Duodenal mucosa (tissue), 2 donors: ENCODE measurements at regions not wholly inside any gene's neighbourhood (a gene's known extent, or its start where the extent isn't known, plus 50 kb on each side); places are given as distances from the start of the nearest gene placed in this dataset.
"Not testable (repeated sequence)": the region's sequence is repeated elsewhere in the genome, so short reads cannot be mapped to it uniquely, and the experiment has no call there.

ENCODE experiments used
- H3K27ac ChIP-seq: one replicate; pipeline ENCODE4 v1.7.0; 2013; ENCODE audit warnings: low read depth, low read length
- H3K27me3 ChIP-seq, 2 donors: one replicate each; pipeline ENCODE4 v1.7.0; 2013; ENCODE audit warnings: low read length in 2 of 2, control low read depth in 1 of 2; ENCODE audit not compliant: insufficient read depth in 2 of 2, control insufficient read depth in 1 of 2
- H3K36me3 ChIP-seq, 2 donors: one replicate each; pipeline ENCODE4 v1.7.0; 2013; ENCODE audit warnings: low read length in 2 of 2, control low read depth in 1 of 2; ENCODE audit not compliant: insufficient read depth in 2 of 2, control insufficient read depth in 1 of 2
- H3K4me1 ChIP-seq, 2 donors: one replicate each; pipeline ENCODE4 v1.7.0; 2013; ENCODE audit warnings: low read length in 2 of 2, control low read depth in 1 of 2; ENCODE audit not compliant: insufficient read depth in 2 of 2, control insufficient read depth in 1 of 2
- H3K4me3 ChIP-seq, 2 donors: one replicate each; pipeline ENCODE4 v1.7.0; 2013; ENCODE audit warnings: low read length in 2 of 2, low read depth in 1 of 2
- H3K9ac ChIP-seq, 2 donors: one replicate each; pipeline ENCODE4 v1.7.0; 2013; ENCODE audit warnings: low read length in 2 of 2, low read depth in 1 of 2
- H3K9me3 ChIP-seq, 2 donors: one replicate each; pipeline ENCODE4 v1.7.0; 2013; ENCODE audit warnings: low read length in 2 of 2, control low read depth in 1 of 2; ENCODE audit not compliant: control insufficient read depth in 1 of 2

DNA sequence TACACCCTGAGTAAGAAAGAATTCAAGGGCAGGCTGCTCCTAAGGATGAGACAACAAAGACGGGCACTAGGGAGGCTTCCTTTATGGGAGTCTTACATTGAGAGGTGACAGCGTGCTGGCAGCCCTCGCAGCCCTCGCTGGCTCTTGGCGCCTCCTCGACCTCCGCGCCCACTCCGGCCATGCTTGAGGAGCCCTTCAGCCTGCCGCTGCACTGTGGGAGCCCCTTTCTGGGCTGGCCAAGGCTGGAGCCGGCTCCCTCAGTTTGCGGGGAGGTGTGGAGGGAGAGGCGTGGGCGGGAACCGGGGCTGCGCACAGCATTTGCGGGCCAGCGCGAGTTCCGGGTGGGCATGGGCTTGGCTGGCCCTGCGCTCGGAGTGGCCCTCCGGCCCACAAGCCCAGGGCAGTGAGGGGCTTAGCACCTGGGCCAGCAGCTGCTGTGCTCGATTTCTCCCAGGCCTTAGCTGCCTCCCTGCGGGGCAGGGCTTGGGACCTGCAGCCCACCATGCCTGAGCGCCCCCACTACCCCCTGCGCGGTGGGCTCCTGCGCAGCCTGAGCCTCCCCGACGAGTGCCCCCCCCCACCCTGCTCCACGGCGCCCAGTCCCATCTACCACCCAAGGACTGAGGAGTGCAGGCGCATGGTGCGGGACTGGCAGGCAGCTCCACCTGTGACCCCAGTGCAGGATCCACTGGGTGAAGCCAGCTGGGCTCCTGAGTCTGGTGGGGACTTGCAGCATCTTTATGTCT, 75.3 kb downstream of the BARX1 start:
- not testable (repeated sequence) for H3K36me3 ChIP-seq, H3K27me3 ChIP-seq, H3K27ac ChIP-seq, H3K4me1 ChIP-seq, H3K9me3 ChIP-seq, H3K4me3 ChIP-seq, H3K9ac ChIP-seq

DNA sequence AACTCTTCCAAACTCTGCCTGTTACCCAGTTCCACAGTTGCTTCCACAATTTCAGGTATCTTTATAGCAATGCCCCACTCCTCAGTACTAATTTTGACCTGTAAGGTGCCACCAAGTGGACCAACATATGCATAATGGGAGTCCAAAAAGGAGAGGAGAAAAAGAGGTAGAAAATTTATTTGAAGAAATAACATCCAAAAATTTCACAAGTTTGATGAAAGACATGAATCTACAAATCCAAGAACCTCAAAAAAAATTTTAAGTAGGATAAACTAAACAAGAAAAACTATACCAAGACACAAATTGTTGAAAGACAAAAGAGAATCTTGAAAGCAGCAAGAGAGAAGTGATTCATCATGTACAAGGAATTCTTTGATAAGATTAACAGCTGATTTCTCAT, 79.8 kb downstream of the BARX1 start:
- no peaks in the 10 kb centered on the region for H3K36me3 ChIP-seq
- H3K27me3 ChIP-seq, result peaks cover 0 to 4% of the 10 kb centered on the region in 2 donors
- H3K4me3 ChIP-seq, result no peak overlapping the region
- peaks cover 15 to 22% of the 10 kb centered on the region in 2 donors for H3K9me3 ChIP-seq
- no peaks in the 10 kb centered on the region for H3K4me1 ChIP-seq
- H3K27ac ChIP-seq, result no peak overlapping the region
- no peak overlapping the region for H3K9ac ChIP-seq

DNA sequence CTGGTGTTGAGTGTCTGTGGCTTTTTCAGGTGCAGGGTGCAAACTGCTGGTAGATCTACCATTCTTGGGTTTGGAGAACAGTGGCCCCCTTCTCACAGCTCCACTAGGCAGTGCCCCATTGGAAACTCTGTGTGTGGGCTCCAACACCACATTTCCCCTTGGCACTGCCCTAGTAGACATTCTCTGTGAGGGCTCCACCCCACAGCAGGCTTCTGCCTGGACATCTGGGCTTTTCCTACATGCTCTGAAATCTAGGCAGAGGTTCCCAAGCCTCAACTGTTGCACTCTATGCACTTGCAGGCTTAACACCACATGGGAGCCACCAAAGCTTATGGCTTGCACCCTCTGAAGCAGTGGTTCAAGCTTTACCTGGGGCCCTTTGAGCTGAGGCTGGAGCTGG, 80.9 kb downstream of the BARX1 start:
- Histone ChIP-seq H3K4me1 (no peaks in the 10 kb centered on the region), H3K27ac (no peak overlapping the region), H3K27me3 (peaks cover 0 to 6% of the 10 kb centered on the region in 2 donors), H3K9me3 (peaks cover 15 to 22% of the 10 kb centered on the region in 2 donors), H3K36me3 (no peaks in the 10 kb centered on the region), H3K4me3 (no peak overlapping the region), H3K9ac (no peak overlapping the region)

DNA sequence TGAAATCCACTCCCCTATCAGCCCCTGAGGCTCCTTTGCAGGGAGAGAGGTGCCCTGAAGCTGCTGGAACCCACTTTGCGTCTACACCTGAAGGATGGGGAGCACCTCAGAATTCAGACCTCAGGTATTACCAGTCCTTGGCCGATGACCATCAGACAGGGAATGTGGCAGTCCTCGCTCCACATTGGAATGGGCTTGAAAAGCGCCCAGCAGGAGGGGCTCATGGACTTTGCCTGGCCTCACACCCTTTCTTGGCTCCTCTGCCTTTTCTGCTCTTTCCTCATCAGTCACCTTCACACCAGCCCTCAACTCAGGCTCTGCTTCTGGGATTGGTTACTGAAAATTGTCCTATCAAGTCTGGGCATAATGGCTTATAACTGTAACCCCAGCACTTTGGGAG, 83.9 kb downstream of the BARX1 start:
- Histone ChIP-seq H3K27me3 (peaks cover 0 to 6% of the 10 kb centered on the region in 2 donors), H3K27ac (no peak overlapping the region), H3K9me3 (peaks cover 15 to 22% of the 10 kb centered on the region in 2 donors), H3K4me1 (no peaks in the 10 kb centered on the region), H3K9ac (no peak overlapping the region), H3K36me3 (no peaks in the 10 kb centered on the region), H3K4me3 (no peak overlapping the region)

DNA sequence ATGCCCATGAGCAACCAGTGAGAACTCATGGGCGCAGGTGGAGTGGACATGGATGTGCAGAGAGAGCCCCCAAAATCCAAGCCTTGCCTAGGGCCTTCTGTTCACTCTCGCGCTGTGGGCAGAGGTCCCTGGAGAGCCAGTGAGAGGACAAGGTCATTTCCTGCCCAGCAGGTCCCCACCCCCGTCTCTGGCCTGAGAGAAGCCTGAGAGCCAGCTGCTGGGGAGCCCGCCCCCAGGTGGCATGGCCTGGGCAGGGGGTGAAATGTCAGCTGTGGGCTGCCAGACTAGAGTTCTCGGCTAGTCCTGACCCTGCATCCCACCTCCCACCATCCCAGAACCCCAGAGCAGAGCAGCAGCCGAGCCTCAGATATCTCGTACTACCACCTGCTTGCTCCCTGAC, 85.3 kb downstream of the BARX1 start:
- Histone ChIP-seq H3K27me3 (peaks cover 0 to 6% of the 10 kb centered on the region in 2 donors), H3K4me1 (no peaks in the 10 kb centered on the region), H3K27ac (no peak overlapping the region), H3K9me3 (peaks cover 9 to 14% of the 10 kb centered on the region in 2 donors), H3K9ac (no peak overlapping the region), H3K4me3 (no peak overlapping the region), H3K36me3 (no peaks in the 10 kb centered on the region)

DNA sequence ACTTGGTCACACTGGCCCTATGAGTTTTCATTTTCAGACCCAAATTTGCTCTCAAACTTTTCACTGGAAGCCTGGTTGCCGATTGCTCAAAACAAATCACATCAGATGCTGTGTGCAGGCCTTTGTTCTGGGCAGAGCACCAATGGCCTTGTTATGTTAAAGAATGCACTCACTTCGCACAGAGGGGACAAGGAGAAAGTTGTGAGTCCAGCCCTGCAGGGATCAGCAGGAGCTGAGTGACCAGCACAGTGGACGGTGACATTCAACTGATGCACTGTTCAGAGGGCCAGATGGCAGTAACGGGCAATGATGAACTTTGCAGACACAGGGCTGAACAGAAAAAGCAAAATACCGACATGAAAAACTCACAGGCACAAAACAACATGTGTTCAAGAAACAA, 86.1 kb downstream of the BARX1 start:
- Histone ChIP-seq H3K27me3 (peaks cover 0 to 6% of the 10 kb centered on the region in 2 donors), H3K27ac (no peak overlapping the region)

DNA sequence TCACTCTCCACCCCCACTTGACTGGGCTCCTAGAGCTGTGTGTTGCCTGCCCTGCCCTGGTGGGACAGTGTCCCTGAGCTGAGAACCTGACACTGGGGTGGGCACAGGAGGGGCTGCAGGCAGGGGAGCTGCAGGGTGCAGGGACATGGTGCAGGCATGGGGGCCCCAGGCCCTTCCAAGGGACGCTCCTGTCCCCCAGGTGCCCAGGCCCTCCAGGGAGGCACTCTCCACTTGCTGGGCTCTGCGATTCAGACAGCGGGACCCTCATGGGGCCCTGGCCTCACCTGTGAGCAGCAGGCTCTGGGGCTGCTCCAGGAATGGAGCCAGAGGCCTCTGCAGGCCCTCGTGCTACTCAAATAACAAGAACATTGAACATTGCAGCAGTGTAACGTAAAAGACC, 89.4 kb downstream of the BARX1 start:
- Histone ChIP-seq H3K36me3 (no peaks in the 10 kb centered on the region), H3K4me1 (peaks cover 0 to 4% of the 10 kb centered on the region in 2 donors), H3K4me3 (no peak overlapping the region), H3K27ac (no peak overlapping the region), H3K27me3 (peaks cover 6 to 10% of the 10 kb centered on the region in 2 donors), H3K9ac (no peak overlapping the region), H3K9me3 (no peaks in the 10 kb centered on the region)

More for the DNA sequence above, 86.1 kb downstream of the BARX1 start:
- Histone ChIP-seq H3K9me3 (peaks cover 1 to 7% of the 10 kb centered on the region in 2 donors), H3K4me1 (peaks cover 0 to 3% of the 10 kb centered on the region in 2 donors), H3K9ac (no peak overlapping the region), H3K36me3 (no peaks in the 10 kb centered on the region), H3K4me3 (no peak overlapping the region)

DNA sequence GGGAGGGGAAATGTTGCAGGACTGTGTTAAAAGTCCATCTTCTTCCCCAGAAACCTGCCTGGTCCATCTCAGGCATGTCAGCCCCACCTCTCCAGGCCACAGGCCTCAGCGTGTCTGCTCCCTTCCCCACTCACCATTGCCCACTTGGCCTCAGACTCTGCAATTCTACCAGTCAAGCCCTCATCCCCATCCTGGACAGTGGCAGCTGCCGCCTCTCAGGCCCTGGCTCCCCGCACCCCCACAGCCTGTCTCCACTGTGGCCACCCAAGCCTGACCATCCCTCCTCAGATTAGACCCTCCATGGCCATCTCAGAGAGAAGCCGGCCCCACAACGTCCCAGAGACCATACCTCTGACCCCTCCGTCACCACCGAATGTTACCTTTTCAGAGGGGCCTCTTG, 89.9 kb downstream of the BARX1 start:
- peaks cover 6 to 10% of the 10 kb centered on the region in 2 donors for H3K27me3 ChIP-seq
- H3K36me3 ChIP-seq, result no peaks in the 10 kb centered on the region
- no peak overlapping the region for H3K4me3 ChIP-seq
- peaks cover 0 to 4% of the 10 kb centered on the region in 2 donors for H3K4me1 ChIP-seq
- H3K9me3 ChIP-seq, result no peaks in the 10 kb centered on the region
- H3K9ac ChIP-seq, result no peak overlapping the region
- no peak overlapping the region for H3K27ac ChIP-seq

DNA sequence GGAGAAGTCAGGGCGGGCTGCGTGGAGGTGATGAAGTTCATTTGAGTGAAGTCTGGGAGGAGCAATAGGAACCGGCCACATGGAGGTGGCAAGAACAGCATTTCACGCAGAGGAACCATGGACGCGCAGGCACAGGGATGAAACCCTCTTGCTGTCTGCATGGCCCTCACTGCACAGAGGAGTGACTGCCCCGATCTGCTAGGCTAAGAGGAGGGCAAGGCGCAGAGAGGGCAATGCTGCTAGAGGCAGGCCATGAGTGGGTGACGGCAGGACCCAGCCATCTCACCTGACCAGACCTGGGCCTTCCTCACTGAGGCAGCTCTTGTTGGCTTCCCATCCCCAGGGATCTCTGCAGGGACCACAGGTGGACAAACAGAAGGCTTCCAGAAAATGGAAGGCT, 90.3 kb downstream of the BARX1 start:
- Histone ChIP-seq H3K27me3 (peaks cover 9 to 10% of the 10 kb centered on the region in 2 donors), H3K4me3 (no peak overlapping the region), H3K4me1 (peaks cover 0 to 4% of the 10 kb centered on the region in 2 donors), H3K36me3 (no peaks in the 10 kb centered on the region), H3K9me3 (no peaks in the 10 kb centered on the region), H3K9ac (no peak overlapping the region), H3K27ac (no peak overlapping the region)

DNA sequence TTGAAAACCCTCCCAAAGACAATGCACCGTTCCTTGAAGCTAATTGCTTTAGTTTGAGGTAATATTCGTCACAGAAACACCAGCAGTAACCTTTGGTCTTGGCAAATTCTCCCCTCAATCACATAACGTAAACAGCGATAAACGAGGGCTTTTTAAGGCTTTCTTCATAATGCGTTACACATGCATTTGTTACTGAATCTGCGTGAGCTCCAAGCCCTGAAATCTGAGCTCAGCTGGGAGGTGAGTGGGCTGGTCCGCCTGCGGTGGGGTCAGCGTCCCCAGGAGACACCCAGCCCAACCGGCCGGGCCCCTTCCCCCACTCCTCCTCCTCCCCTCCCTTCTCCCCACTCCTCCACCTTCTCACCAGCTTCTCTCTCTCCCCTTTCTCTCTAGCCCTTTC, 91.1 kb downstream of the BARX1 start:
- no peak overlapping the region for H3K9ac ChIP-seq
- no peaks in the 10 kb centered on the region for H3K9me3 ChIP-seq
- H3K27me3 ChIP-seq, result peaks cover 15 to 17% of the 10 kb centered on the region in 2 donors
- H3K4me1 ChIP-seq, result peaks cover 0 to 4% of the 10 kb centered on the region in 2 donors
- no peak overlapping the region for H3K4me3 ChIP-seq
- H3K36me3 ChIP-seq, result no peaks in the 10 kb centered on the region
- H3K27ac ChIP-seq, result no peak overlapping the region
